ENCODE measurements at regions not wholly inside any gene's neighbourhood (a gene's known extent, or its start where the extent isn't known, plus 50 kb on each side); places are given as distances from the start of the nearest gene placed in this dataset.
"Not testable (repeated sequence)": the region's sequence is repeated elsewhere in the genome, so short reads cannot be mapped to it uniquely, and the experiment has no call there.

DNA sequence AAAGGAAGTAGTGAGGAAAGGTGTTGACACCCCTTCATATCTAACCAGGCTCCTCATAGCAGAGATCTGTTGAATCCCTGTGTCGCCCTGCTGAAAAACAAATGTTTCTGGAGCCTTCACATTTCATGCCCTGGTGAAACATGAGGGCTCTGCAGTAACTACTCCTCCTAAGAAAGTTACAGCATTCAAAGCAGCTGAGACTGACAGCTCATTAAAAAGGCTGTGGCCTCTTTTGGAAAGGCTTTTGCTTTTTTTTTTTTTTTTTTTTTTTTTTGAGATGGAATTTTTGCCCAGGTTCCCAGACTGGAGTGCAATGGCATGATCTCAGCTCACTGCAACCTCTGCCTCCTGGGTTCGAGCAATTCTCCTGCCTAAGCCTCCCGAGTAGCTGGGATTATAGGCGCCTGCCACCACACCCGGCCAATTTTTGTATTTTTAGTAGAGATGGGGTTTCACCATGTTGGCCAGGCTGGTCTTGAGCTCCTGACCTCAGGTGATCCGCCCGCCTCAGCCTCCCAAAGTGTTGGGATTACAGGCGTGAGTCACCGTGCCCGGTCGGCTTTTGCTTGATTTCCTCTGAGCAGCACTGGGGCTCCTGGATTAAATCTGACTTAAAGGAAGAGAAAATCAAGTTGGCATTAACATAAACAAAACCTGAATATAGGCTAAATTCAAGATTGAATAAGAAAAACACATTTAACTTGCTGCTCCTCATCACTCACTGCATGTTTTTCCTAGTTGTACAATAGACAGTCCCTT is 112.9 kb downstream of the PCSK1 start:
- DNase-seq = not testable (repeated sequence)

DNA sequence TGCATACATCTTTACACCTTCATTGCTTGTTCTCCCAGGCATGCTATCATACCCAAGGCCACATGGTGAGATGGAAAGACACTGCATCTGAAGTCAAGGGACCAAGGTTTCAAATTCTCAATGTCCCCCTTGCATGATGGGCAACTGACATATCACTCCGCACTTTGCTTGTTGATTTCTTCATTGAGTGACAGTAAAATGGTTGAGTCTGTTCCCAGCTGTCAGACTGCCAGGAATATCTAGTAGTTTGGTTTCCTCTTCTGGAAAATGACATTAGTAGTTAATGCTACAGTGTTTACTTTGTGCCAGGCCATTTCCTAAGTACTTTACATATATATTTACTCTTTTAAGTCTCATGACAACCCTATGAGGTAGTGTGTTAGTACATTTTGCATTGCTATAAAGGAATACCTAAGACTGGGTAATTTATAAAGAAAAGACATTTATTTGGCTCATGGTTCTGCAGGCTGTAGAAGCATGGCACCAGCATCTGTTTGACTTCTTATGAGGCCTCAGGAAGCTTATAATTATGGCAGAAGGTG is 114.4 kb downstream of the PCSK1 start:
- no peak for DNase-seq

DNA sequence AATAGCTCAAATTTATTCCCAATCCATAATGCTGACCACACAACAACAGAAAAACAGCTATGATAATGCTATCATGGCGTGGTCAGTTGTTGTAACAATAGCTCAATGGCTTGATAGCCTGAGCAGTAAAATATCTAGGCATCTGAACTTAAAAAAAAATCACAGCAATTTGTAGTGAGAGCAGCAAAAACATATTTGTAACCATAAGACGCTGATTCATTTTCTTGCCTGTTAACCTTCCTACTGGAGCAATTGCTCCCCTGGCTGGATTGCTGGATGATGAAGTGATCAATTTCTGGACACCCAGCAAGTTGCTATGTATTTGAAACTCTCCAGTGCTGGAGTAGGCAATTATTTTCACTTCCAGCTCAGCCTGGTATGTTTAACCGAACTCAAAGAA is 115.1 kb downstream of the PCSK1 start:
- no peak for DNase-seq

DNA sequence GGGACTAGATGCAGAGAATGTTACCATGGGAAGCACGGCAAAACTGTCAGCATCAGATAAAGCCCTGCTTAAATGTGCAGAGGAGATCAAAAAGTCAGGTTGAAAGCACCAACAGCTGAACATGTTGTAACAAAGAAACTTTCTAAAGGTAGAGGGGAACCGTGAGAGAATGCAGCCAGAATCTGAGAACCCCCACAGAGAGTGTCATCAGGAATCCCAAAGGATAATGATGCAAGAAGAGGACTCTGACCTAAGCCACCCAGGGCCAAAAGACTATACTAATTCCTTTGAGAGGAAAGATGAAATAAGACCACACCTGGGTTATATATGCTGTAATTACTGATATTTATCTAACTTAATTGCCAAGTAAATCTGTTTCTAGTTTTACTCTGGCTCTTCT is 116.6 kb downstream of the PCSK1 start:
- no peak for DNase-seq

DNA sequence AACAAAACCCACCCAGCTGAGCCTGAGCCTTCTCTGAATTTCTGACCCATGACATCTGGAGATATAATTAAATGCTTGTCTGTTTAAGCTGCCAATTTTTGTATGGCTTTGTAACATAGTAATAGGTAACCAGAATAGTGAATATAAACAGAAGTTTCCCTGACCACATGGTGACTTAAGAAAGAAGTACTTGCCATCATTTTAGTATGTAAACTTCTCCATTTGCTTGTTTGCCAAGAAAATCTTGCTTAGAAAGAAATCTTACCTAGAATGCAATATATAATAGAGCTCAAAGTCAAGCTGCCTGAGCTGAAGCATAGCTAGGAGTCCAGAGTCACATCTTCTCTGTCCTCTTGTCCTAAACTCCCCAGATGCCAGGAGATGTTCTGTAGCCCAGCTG is 117.0 kb downstream of the PCSK1 start:
- DNase-seq = no peak

DNA sequence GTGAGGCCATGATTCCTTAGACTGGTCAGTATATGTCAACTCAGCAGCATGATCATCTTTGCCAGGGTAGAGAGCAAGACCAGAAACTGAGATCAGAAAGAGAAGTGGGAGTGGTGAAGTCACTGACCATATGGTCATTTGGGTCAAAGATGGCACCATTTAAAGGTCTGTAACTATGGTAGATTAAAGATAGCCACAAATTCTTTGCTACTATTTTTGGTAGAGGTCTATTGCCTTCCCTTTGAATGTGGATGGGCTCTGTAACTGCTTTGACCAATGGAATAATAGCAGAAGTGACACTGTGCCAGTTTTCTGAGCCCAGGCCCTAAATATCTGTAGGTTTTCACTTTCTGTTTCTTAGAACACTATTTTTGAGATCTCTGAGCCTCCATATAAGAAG is 117.6 kb downstream of the PCSK1 start:
- DNase-seq = no peak

DNA sequence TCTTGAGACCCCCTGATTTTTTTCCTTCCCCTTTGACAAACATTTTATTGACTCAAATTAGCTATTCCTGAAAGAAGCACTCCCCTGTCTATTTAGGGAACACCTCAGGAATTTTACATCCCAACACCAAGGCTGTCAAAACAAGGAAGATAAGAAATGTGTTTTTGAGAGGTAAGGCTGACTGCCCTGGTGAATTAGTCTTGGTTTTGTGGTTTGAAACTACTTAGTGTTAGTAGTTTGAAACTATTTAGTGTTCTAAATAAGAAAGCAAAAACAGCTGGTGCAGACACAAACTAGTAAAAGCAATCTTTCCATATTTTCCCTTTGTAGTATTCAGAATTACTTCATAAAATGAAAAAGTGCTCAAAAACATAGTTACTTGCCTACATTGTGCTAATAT is 120.7 kb downstream of the PCSK1 start:
- no peak for DNase-seq

DNA sequence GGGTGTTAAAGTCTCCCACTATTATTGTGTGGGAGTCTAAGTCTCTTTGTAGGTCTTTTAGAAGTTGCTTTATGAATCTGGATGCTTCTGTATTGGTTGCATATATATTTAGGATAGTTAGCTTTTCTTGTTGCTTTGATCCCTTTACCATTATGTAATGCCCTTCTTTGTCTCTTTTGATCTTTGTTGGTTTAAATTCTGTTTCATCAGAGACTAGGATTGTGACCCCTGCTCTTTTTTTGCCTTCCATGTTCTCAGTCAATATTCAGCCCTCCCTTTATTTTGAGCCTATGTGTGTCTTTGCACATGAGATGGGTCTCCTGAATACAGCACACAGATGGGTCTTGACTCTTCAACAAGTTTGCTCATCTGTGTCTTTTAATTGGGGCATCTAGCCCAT is 126.0 kb downstream of the PCSK1 start:
- DNase-seq = not testable (repeated sequence)

DNA sequence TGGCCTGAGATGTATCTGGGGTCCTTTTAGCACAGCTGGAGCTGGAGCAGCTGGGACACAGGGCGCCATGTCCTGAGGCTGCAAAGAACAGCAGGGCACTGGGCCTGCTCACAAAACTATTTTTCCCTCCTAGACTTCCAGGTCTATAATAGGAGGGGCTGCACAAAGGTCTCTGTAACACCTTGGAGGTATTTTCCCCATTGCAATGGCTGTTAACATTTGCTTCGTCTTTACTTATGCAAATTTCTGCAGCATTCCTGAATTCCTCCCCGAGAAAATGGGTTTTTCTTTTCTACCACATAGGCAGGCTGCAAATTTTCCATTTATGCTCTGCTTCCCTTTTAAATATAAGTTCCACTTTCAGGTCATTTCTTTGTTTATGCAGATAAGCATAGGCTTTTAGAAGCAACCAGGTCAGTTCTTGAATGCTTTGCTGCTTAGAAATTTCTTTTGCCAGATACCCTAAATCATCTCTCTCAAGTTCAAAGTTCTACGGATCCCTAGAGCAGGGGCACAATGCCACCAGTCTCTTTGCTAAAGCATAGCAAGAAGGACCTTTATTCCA is 130.8 kb downstream of the PCSK1 start:
- DNase-seq = no peak

DNA sequence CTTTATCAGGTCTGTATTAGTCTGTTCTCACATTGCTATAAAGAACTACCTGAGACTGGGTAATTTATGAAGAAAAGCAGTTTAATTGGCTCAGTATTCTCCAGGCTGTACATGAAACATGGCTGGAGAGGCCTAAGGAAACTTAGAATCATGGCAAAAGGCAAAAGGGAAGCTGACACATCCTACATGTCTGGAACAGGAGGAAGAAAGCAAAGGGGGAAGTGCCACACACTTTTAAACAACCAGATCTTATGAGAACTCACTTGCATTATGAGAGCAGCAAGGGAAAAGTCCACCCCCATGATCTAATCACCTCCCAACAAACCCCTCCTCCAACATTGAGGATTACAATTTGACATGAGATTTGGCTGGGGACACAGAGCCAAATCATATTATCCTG is 132.1 kb downstream of the PCSK1 start:
- DNase-seq = no peak

DNA sequence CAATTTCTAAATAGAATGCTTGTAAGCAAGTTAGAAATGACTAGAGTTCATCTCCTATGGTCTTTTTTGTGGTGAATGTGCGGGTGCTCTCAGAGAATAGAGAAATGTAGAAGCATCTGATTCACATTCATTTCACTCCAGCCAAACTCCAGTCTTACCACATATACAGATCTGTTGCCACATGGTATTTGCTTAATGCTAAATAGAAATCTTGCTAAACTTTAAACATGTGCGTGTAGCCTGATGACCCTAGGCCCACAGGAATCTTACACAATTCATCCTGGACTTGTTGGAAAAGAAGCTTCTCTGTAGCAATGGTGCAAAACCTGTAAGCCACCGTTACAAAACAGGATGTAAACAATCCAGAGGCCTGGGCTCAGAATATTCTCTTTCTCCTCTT is 135.2 kb downstream of the PCSK1 start:
- no peak for DNase-seq

DNA sequence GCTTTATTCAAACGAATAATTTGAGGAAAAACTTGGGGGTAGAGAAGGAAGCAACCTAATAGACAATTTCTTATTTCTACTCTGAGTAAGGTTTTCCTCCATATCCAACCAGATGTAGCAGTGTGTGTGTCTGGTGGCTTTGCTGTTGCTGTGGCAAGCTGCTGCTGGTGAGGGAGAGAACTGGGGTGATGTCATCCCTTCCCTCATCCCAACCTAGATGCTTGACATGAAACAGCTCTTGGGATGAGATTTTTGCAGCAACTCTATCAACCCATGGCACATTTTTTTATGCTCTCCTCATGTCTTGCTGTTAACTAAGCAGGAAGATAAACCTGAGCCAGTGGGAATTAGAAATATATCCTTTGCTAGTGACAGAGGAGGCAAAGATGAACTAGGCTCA is 135.8 kb downstream of the PCSK1 start:
- DNase-seq = no peak

DNA sequence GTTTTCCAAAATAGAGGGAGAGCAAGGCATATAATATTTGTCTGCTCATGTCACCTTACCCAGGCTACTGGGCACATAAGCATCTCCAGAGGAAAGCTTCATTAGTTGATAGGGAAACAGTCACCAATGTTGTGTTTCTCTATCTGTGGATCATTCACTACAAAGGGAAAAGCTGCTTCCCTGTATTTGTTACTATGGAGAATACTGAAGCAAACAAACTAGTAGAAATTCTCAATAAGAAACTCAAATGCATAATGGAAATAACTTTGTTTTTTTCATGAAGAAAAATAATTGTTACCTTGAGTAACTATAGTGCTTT is 138.2 kb downstream of the PCSK1 start:
- DNase-seq = no peak

DNA sequence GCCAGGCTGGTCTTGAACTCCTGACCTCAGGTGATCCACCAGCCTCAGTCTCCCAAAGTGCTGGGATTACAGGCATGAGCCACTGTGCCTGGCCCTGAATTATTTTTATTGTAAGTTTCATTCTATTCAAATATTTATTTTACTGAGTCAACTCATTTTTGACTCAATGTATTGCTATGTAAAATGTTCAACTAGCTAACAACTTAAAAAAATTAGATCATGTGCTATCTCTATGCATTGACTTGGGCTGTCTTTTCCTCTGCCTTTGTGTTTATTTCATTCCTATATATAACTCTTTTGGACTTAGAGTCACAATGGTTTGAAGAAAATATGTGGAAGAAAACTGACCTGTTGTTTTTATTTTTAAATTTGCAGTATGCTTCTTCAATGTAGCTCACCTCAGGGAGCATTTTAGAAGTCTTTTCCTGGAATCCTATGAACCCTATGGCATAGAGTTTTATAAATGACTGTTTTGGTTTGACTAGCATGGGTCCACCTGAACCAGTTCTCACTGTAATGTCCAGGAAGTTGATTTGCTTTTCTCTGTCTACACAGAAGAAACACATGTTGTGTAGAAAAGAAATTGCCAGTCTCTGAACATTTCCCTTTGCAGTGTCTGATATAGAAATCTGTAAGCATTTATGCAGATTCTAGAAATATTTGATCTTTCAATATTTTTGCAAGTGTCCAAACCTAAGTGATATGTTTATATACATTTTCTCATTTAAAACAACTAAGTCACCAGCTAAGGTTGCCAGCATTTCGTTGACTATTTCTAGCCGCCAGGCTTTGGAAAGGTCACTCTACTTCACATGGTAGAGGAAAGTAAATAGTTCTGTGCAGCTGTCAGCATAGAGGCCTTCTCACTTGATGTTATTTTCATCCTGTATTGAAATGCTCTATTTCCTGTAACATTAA is 138.8 kb downstream of the PCSK1 start:
- DNase-seq = no peak

DNA sequence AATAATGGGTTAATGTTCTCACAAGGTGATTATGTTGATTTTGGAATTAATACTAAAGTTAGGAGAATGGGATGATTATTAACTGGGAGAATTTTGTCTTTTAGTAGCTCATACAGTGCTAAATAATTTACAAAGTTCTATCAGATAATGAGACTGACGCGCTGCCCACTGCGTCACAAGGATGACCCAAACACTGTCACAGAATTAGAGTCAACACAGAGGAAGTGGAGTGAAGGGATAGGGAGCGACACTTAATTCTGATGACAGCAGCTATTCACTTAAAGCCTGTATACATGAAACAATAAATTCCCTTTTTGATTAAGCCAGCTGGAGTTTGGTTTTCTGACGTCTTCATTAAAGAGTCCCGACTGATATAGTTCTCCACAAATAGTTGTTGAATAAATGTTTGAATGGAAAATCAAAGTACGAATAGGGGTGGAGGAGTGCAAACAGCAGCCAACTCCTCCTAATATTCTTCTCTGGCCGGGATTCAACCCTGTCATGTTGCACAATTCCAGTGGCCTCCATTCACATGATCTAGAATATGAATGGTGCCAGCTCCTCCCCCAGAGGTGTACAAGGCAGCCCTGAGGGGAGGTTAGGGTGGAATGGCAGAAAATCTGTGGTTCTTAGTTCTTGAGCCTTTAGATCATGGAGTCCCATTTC is 140.3 kb downstream of the PCSK1 start:
- no peak for DNase-seq

DNA sequence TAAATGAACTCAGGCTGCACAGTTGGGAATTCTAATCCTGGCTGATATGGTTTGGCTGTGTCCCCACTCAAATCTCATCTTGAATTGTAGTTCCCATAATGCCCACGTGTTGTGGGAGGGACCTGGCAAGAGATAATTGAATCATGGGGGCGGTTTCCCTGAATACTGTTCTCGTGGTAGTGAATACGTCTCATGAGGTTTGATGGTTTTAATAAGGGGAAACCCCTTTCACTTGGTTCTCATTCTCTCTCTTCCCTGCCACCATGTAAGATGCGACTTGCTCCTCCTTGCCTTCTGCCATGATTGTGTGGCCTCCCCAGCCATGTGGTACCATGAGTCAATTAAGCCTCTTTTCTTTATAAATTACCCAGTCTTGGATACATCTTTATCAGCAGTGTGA is 143.8 kb downstream of the PCSK1 start:
- DNase-seq = not testable (repeated sequence)

DNA sequence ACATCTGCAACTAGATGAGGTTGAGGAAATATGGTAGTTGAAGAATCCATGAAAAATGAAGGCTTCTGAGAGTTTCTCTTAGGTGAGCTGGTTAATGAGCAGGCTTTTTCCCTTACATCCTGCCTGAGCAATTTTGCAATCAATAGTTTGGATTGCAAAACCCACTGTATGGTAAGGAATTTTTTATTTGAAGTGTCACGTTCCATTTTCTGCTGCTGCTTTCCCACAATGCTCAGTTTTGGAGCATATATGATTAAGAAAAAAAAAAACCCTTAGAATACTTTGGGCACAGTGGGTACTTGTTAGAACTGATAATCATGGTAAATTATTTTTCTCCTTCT is 144.2 kb downstream of the PCSK1 start:
- no peak for DNase-seq

DNA sequence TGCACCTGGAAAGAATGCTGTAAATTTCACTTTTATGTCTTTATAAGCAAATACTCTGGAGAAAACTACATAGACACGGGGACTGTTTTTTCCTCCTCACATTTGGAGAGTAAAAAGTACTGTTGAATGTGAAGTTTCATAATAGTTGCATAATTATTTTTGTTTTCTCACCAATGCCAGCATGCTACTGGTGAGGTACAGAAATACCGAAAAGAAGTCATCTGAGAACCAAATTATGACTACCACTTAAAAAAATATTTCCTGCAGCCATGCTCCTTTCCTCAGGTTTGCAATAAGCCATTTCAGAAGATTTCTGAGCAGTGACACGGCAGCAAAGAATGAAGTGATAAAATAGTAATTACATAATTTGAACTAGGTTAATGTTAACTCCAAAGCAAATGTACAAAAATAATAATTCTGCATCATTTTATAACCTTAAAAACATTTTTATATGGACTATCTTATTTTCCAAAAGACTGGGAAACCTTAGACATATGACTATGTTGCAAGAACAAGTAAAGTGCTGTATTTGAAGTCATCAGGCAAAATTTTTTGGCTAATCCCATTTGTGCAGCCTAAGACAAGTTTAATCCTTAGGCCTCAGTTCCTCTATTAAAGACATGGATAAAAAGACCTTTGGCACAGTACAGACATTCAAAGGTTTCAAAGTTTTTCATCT is 144.7 kb downstream of the PCSK1 start:
- DNase-seq = no peak

DNA sequence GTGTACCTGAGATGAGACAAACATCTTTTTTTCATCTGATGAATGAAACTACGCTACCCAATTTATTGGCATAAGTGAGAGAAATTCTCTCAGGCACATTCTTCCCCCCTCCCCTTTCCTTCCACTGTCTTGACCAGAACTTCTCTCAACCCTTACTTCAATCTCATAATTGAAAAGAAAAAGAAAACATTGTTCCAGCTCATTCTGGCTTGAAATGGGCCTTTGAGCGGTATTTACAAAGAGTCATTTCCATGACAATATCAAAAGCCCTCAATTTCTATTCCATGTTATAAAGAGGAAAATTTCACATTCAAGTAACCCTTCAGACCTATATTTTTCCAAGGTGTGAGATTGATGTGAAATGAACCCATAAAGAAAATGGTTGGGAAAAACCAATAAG is 145.9 kb downstream of the PCSK1 start:
- DNase-seq = no peak

DNA sequence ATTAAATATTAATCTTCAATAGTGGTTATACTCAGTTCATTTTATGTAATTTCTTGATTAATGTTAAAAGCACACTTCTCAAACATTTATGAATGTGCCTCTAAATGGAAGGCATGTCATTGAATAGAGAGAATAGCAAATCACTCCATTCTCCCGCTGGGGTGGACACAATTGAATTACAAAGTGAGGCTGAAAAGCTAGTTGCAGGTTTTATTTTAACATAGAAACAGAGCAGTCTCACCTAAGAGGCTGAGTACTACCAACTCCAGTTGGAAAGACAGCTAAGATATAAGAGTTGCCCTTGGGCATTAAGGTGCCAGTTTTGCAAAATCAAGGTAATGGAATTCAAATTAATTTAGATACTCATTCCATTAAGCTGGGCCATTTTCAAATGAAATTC is 147.2 kb downstream of the PCSK1 start:
- no peak for DNase-seq

DNA sequence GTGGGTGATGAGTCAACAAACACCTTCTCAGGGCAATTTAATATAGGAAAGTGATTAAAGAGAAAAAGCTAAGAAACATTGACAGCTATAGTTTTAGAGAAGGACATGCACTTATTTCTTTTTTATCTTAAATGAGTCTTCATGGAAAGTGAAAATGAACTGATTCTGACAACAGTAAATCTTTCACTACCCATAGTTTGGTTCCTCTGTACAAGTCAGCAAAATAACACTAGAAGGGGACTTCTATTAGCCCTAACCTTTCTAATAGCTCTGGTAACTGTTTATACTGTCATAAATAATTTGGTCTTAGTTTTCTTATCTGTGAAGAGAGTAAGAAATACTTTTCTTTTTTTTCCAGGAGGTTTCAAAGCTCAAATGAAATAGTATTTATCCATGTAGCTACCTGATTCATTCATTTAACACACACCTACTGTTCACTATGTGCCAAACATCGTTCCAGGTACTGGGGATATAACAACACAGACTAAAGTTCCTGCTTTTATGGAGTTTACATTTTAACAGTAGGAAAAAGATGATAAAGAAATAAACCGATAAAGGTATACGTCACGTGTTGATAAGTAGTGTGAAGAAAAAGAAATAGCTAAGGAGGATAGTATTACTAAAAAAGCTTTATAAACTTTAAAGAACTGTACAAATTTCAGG is 148.2 kb downstream of the PCSK1 start:
- no peak for DNase-seq

DNA sequence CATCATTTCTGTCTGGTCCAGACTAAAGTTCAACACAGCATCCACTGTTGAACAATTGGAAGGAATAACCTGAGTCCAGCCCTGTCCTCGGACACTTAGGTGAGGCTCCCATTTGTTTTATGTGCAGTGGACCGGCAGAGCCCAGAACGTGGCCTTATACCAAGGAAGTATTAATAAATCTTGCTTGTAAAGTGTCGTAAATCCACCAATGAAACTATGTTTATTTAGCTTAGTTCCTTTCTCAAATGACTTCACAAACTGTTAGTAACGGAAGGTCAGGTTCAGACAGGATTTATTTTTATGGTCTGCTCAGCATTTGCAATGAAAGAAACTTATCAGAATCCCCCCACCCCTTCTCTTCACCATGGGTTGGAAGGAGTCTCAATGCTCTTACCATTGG is 149.5 kb downstream of the PCSK1 start:
- DNase-seq = no peak

Data from GDM1 (cell line).